GM19467 (cell line): ENCODE measurements at regions not wholly inside any gene's neighbourhood (a gene's known extent, or its start where the extent isn't known, plus 50 kb on each side); places are given as distances from the start of the nearest gene placed in this dataset.
"Not testable (repeated sequence)": the region's sequence is repeated elsewhere in the genome, so short reads cannot be mapped to it uniquely, and the experiment has no call there.

Source experiments
- ATAC-seq: cut with Tn5 transposase; IDR thresholded peaks from one replicate; pipeline ENCODE4 v1.9.1; 2021; ENCODE audit warnings: mild to moderate bottlenecking, moderate library complexity; ENCODE audit not compliant: unreplicated experiment

DNA sequence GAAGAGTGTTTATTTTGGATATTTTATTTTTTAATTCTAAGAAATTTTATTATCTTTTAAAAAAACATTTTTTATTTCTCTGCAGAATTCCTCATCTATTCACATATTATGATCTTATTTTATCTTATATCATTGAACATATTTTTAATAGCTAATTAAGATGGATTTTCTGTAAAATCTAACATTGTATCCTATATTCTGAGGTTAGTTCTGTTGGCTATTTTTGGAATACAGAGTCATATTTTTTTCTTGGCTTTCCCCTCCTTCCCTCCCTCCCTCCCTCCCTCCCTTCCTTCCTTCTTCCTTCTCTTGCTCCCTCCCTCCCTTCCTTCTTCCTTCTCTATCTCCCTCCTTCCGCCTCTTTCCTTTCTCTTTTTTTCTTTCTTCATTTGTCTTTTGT is 2326.6 kb upstream of the RAG2 start:
- no peak for ATAC-seq

DNA sequence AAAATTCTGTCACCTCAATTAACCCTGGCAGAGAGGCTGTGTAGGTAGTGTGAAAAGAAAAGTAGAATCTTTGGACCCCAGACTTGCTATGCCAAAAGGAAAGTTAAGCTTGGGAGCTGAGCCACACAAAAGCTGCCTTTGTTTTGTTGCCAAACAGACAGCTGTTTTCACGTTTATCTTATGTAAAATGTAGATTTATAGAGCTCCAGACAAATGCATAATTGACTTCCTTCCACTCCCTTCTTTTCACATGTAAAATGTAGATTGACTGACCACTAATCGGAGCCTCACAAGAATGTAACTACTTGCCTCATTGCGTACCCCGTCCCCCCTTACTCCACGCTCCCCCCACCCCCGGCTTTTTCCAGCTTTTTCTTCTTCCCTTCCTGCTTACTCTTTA is 2302.2 kb upstream of the RAG2 start:
- ATAC-seq: no peak

DNA sequence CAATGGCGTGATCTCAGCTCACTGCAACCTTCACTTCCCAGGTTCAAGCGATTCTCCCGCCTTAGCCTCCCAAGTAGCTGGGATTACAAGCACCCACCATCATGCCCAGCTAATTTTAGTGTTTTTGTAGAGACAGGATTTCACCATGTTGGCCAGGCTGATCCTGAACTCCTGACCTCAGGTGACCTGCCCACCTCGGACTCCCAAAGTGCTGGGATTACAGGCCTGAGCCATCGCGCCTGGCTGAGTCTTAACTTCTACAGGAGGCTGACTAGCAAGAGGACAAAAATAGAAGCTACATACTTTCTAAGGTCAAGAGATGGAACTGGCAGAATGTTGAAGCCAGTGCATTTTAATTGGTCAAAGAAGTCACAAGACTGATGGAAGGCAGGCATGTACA is 2296.2 kb upstream of the RAG2 start:
- not testable (repeated sequence) for ATAC-seq

DNA sequence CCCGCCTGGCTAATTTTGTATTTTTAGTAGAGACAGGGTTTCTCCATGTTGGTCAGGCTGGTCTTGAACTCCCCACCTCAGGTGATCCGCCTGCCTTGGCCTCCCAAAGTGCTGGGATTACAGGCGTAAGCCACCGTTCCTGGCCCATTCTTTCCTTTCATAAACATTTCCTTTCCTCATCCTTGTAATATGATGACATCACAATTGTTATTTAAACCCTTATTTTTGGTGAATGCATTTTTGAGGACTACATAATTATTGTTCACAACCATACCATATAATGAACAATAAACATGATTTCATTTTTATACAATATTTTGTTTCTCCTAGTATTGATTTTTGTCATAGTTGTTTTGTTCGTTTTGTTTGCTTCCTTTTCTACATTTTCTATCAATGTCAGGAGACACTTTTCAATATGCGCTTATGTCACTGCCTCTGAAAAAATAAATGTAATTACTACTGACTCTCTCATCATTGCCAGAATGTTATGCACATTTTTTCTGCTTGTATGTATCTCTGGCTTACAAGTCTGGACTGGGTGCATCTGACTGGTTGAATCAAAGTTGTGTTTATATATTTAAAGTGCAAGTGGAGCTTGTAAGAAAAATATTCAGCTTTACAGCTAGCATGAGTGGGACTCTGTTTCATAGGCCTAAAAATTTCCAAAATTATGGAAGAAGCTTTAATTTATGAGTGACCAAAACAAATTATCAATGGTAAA is 2286.3 kb upstream of the RAG2 start:
- no peak for ATAC-seq

DNA sequence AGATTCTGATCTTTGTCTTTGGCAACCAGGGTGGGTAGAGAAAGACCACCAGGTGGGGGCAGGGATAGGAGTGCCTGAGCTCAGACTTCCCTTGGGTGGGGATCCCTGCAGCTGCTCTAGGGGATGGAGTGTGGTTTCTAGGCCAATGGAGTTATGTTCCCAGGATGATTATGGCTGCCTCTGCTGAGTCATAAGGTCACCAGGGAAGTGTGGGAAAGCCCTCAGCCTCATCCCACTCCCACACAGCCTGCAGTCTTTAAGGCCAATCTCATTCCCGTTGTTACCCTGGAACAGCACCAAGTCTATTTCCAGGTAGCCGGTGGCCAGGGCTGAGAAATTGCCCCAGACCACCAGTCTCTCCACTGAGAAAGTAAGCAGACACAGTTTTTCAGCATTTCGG is 2269.3 kb upstream of the RAG2 start:
- ATAC-seq: no peak

DNA sequence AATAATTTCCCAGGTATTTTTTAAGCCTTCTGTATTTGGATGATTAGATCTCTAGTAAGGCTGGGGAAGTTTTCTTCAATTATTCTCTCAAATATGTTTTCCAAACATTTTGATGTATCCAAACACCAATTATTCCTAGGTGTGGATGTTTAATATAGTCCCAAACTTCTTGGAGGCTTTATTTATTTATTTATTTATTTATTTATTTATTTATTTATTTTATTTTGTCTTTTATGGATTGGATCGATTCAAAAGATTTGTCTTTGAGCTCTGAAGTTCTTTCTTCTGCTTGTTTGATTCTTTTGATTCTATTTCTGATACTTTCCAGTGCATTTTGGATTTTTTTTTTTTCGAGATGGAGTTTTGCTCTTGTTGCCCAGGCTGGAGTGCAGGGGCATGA is 2267.9 kb upstream of the RAG2 start:
- ATAC-seq: no peak

DNA sequence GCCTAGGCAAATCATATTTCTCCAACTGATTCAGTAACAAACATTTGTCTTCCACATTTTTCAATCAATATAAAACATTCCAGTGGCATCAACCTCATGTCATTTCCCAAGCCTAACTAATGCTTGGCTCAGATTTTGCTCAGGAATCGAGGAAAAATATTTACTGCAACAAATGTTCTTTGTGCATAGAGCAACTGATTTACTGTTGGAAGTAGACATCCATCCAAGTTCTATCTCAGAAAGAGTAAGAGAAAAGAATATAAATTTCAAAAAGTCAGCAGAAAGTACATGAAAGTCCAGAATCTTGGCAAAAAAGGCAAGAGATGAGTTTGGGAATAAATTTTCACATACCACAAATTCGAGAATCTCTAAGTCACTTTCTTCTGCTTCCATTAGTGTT is 2245.0 kb upstream of the RAG2 start:
- no peak for ATAC-seq

DNA sequence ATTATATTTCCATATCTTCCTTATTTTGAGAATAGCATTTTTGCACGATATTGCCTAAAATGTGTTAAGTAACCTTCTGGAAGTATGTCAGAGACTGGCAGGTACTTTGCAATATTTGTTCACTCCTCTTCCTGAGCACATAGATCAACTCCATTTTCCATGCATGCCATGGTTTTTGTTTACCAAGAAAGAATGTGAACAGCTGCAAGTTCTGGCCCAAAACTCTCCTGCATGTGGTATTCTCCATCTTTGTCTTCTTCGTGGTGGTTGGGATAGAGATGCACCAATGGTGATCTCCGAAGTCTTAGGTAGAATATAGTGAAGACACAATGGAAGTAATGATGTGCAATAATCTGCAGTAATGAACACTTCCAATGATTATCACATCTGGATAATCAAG is 2241.0 kb upstream of the RAG2 start:
- no peak for ATAC-seq

DNA sequence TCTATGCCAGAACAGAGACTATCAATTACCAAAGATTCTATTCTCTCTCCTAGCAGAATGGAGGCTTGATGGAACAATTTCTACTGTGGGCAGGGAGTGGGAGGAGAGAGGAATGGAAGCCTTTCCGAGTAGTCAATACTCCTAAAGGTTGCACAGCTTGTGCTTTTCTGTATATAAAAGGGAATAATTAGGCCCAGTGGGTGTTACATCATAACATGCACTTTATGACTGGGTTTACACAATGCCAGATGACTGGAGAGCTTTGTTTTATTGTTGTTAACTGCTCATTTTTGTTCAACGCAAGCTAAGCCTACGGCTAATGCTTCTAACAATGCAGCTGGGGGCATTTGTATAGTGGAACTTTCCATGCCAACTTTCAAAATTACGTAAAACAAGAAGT is 2237.9 kb upstream of the RAG2 start:
- ATAC-seq: no peak

DNA sequence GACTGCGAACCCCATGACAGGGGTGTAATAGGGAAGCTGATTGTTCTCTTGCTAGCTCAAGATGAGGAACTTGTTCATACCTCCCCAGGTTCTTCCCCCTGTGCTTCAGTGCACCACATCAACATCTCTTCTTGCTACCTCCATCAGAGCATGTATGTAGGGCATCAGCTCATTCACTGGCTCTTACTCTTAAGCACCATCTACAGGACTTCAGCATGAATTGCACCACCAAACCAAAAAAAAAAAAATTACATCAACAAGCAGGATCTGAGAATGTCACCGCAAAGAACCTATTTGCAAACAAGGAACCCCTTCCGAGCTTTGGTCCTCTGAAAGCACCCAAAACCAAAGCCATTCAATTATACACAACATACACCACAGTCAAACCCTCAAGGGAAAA is 2226.5 kb upstream of the RAG2 start:
- ATAC-seq: no peak

DNA sequence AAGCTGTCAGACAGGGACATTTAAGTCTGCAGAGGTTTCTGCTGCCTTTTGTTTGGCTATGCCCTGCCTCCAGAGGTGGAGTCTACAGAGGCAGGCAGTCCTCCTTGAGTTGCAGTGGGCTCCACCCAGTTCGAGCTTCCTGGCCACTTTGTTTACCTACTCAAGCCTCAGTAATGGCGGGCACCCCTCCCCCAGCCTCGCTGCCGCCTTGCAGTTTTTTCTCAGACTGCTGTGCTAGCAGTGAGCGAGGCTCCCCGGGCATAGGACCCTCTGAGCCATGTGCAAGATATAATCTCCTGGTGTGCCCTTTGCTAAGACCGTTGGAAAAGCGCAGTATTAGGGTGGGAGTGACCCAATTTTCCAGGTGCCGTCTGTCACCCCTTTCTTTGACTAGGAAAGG is 2223.8 kb upstream of the RAG2 start:
- not testable (repeated sequence) for ATAC-seq

DNA sequence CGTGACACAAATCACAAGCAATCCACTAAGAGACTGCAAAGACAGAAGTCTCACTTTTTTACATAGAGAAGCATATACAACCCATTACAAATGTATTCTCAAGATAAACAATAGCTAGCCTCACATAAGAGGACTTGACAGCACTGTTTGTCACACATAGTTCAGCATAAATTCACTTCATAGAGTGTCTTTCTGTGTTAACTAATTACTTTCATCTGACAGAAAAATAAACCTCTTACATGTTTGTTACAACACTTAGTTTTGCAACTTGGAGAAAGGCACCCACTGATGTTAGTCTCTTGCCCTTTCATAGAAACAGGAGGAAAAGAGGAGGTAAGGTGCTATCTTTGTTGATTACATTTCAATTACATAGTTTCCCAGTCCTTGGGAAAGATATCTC is 2221.9 kb upstream of the RAG2 start:
- ATAC-seq: no peak

DNA sequence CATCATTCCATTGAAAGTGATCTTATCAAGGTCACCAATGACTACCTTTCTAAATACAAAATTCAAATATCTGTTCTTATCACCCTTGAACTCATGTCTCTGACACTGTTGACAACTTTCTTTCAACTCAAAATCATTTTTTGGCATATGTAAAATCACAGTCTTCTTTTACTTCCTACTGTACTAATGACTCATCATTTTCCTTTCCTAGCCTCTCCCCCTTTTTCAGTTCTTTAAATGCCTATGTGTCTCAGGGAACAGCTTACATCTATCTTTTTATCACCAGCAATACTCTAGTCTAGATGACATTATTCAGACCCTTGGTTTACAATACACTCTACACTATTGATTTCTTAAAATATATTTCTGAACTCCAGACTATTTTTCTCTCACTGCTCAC is 2220.7 kb upstream of the RAG2 start:
- no peak for ATAC-seq

DNA sequence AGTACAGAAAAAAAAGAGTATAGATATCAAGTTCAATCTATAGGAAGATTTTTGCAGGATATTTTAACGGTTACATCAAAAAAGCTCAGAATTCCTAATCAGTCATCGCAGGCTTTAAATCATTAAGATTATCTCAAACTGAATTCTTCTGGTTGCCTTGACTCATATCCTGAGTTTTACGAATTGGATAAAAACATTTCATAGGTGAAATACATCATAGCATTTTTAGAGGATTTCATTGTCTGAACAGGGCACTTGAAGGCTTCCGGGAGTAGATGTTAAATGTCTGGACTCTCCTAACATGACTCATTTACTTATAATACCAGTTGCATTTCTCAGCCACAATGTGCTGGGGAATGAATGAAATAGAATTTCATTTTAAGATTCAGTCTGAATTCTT is 2216.6 kb upstream of the RAG2 start:
- ATAC-seq: no peak

DNA sequence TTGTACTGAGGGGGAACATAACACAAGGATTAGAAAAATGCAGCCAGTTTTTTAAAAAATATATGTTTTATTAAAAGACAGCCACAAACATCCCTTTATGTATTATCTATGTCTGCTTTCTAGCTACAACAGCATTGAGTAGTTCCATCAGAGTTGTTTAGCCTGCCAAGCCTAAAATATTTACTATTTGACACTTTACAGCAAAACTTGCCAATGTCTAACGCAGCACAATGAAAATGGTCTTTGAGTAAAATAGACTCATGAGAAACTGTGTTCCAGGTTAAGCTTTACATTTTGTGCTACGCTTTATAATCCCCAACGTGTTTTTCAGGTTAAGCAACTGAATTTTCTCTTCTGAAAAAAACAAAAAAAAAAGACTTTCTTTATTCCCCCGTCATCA is 2211.5 kb upstream of the RAG2 start:
- ATAC-seq: no peak

DNA sequence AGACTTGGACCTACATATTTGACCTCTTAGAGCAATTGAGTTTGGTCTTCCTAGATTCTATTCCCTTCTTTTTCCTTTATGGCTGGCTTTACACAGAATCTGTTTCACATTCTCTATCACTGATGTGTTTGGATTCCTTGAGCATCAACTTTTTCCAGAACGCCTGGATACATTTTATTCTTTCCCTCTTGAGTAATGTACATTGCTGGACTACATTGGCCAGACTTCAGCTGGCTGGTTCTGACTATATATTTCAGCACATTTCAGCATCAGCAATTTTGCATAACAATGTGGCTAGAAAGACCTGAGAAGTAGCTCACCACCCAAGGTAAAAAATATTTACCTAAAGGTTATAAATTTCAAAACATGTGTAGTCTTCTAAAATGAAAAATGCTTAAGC is 2198.2 kb upstream of the RAG2 start:
- ATAC-seq: no peak

DNA sequence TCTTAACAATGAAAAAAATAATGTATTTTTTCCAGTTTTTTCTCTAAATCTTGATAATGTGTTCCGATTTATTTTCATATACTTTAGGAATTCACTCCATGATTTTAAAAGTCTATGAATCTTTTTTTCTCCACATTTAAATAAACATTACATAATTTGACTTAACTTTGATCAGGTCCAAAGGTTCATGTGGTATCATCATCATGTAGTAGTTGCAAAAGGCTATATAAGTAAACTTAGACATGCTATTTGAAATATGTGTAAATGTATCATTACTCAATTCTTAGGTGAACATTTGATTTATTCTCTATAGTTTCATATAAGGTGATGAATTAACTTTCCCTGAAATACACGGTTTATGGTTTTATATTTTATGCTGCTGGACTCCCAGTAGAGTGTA is 2197.0 kb upstream of the RAG2 start:
- no peak for ATAC-seq

DNA sequence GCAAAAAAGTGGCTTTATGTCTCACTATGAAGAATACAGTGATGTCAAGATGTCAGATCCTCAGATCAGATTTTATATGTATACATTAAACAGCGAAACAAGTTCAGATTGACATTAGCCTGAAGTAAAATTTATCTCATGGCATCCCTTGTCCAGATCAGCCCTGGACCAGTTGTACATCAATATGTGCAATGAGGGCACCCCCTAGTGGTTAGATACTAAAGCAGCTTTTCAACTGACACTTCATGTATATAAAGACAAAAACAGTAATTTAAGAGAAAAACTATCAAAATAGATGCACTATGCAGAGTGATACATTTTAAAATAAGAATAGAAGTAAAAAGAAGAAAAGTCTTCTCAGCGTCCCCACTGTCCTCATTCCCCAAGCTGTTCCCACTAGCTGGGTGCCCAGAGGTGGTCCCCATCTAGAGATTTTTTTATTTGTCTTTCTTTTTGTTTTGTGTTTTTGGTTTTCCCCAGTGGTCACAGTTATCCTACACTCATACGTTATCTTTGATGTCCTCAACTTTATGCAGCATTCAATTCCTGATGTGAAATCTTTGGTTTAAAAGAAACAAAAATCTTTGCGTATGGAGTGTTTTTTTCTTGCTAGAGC is 2193.4 kb upstream of the RAG2 start:
- ATAC-seq: peak; percentile 75

DNA sequence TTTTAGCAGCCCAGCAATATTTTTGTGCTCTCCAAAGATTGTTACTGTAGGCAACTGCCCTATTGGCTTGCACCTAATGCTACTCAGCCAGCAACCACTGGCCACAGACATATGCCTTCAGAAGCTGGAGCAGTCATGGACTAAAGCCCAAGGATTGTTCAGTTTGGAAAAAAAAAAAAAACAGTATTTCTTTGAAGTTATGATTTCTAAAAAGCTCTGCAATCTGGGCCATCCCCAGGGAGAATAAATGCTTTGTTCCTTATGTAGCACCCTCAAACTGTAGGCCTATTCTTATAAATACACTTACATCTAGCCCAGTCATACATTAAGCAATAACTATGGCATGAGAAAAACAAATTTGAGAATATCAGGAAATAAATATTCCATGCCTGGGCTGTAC is 2190.5 kb upstream of the RAG2 start:
- no peak for ATAC-seq

DNA sequence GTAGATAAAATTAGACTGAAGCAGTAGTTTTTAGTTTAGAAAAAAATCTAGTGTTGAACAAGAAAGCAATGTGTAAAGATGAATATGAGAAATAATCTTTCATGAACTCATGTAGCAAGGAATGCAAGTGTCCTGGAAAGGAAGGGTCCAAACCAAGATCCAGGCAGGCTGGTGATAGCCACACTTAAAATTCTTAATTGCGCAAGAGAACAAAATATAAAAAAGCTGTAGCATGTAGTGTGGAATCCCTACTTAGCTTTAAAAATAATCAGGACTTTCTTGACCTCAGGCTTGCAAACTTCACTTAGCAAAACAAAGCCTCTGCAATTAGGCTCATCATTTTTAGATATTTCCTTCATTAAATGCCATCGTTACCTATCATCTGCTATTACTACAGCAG is 2186.1 kb upstream of the RAG2 start:
- ATAC-seq: no peak

DNA sequence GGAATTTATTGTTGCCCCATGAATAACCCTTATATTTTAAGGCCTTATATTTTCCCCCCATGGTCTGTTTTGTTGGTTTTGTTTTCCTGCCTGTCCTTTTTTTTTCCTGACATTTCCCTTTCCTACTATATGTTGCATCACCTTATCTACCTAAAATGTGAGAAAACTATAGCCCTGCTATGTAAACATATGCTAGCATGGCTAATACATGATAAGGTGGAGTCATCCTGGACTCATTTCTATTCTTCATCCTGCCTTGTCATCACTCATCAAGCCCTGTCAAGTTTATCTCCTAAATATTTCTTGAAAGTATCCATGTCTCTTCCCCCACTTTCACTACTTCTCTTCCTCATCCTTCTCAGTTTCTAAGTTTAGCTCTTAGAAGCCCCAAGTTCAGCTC is 2168.8 kb upstream of the RAG2 start:
- ATAC-seq: no peak

DNA sequence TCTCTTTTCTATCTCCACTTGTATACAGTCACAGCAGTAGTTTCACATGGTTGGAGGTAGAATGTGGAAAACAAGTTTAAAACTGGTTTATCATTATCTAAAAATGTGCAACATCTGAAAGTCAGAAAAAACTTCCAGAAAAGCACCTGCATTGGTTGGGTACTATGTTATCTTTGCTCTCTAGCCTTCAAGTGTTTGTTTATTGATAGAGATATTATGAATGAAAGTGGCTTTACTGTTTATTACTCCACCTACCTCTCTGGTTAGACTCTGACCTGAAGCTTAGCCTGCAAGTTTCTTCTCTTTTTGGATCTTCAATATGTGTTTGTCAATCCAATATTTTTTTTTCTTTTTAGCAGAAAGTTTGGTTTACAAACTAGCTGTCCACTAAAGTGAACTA is 2161.4 kb upstream of the RAG2 start:
- no peak for ATAC-seq

DNA sequence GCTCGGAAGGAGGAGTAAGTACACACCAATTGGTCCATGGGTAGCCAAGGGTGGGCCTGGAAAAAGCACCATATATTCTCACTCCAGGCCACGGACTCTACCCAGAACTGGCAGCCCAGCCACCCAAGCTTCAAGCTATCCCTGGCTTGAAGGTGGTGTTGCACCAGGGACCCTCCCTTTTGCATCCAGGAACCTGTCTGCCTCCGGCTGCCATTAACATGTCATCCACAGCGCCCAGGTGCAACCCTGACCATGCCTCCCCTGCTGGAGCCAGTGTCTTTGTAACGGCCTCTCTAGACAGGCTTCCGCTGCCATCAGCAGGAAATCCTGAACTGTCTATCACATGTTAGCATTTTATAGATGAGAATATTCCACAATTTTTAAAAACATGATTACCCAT is 2158.5 kb upstream of the RAG2 start:
- no peak for ATAC-seq
